Retina (tissue), 1 donor: ENCODE measurements at regions not wholly inside any gene's neighbourhood (a gene's known extent, or its start where the extent isn't known, plus 50 kb on each side); places are given as distances from the start of the nearest gene placed in this dataset.
"Not testable (repeated sequence)": the region's sequence is repeated elsewhere in the genome, so short reads cannot be mapped to it uniquely, and the experiment has no call there.

Experiments used
- DNase-seq: peaks from one replicate; pipeline ENCODE4 v3.0.0-alpha.2; 2016

DNA sequence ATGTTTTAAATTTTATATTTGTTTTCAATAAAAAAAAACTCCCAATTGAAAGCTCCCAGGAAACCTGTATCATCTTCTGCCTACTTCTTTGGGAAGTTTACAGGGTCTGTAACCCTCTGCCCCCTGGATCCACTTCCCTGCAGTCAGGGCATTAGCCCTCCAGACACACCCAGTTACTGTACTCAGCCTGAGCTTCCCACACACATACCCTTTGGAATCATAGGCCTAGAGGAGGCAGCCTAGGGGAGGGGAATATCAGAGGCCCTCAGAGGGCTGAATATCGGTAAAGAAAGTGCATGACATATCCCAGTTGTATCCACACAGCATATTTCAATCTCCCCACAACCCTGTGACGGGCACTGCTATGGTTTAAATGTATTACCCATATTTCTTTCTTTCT, 56.2 kb upstream of the TFPI start:
- not testable (repeated sequence) for DNase-seq

DNA sequence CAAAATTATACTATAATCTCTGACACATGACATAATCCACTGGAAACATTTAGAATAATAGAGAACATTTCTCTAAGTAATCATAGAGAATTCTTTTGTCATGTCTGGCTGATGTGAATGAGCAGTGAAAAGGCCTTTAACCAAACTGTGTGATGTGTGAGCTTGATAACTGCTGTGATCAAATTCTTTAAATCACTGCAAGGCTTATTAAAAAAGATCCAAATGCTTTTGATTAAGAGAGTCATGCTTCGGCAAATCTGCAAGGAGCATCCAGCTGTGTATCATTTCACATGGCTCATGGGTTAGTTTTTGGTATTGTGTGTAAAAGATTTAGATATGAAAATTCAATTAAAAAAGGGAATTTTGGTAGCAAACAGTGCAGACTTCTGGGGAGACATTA, 58.6 kb upstream of the TFPI start:
- no peak for DNase-seq

DNA sequence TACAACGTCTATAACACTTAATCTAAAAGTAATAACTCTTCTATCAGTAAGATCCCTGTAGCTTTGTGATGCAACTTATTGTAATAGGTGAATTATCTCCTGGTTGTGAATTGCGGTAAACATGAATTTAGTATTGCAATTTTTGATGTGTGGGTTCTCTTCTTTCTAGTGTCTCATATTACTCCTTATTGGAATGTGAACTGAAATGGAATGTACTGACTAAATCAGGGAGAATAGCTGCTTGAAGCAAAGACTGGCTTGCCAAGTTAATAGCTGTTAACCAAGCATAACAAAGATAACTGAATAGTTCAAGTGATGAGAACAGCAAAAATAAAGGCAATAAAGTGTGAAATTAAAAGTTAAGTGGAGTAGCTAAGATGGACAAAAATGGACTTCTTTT, 60.5 kb upstream of the TFPI start:
- DNase-seq: no peak

DNA sequence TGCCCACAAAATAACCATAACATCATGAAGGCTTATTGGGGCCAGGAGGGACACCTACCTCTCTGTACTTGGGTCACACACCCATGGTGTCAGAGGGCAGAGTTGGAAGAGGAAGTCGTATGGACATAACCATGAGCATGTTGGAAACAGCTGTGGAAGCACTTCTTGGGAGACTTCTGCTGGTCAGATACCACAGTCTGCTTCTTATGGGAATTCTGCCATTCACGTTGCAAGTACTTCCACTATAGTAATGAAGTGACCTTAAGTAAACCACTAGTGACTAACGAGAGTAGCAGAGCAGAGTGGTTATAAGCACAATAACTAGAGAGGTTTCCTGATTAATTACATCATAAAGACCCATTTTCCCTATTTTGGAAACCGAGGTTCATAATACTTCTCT, 61.1 kb upstream of the TFPI start:
- DNase-seq: no peak

DNA sequence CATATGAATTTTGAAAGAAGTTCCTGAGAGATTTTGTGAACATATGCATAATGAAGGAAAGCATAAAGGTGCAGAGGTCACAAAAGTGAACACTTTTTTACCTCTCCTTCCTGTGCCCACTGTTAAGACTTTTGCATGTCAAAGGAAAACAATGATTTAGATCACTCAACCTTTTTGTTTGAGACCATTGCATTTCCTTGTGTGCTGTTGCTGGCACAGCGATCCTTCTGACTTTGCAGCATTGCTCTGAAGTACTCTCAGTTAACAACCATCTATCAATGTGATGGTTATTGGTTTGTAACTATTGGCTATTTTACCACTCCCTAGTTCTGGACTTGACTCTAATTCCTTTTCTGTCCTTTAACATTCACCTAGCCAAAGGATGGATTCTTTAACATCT, 61.7 kb upstream of the TFPI start:
- DNase-seq: no peak

DNA sequence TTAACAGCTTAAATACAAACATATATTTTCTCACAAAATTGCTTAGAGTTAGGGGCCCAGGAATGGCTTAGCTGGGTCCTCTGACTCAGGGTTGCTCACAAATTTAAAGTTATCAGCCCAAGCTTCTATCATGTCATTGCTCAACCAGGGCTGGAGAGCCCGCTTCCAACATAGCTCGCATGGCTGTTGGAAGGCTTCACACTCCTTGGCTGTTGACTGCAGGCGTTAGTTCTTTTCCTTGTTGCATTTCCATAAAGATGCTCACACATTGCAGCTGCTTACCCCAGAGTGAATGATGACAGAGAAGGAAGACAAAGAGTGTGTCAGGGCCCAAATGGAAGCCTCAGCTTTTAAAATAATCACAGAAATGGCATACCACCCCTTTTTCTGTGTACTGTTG, 62.9 kb upstream of the TFPI start:
- peak; percentile 26 for DNase-seq

DNA sequence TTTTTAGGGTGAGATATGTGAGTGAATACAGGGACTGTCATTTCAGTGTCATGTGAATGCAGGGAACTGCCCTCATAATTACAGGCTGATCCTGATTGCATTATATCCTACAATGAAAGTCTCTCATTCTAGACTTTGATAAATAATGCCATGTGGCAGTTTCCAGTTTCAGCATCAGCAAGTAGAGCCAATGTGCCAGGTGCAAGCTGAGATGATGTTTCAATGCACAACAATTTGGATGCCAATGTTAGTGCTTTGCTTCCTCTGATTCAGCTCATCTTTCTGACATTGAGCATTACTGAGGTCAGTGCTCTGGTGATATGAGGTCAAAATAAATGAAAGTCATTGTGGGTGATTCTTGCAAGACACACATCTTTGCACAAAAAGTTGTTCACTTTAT, 63.7 kb upstream of the TFPI start:
- peak; percentile 40 for DNase-seq

DNA sequence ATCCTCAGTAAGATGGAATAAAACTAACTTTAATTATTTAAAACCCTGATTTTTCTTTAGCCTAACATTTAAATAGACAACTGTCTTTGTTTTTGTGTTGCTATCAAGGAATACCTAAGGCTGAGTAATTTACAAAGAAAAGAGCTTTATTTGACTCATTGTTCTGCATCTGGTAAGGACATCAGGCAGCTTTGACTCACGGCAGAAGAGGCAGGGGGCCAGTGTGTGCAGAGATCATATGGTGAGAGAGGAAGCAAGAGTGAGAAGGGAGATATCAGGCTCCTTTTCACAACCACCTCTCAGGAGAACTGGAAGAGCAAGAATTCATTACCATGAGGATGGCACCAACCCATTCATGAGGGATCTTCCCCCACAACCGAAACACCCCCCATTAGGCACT, 64.6 kb upstream of the TFPI start:
- DNase-seq: peak; percentile 37

DNA sequence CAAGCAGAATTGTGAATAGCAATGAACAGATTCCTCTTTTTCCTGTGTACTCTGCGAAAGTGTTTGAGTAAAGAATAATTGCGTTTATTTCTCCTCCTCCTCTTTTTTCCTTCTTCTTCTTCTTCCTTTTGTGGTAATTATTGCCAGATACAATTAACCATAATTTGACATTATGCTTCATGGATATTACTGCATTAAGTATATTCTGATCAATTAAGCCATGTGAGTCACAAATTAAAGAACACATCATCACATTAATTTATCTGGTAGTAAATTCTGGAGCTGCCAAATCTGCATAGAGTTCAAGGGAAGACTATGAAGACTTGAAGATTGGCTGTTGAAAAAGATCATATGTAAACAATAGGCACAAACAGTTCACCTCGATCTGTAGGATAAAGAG, 72.9 kb upstream of the TFPI start:
- no peak for DNase-seq

DNA sequence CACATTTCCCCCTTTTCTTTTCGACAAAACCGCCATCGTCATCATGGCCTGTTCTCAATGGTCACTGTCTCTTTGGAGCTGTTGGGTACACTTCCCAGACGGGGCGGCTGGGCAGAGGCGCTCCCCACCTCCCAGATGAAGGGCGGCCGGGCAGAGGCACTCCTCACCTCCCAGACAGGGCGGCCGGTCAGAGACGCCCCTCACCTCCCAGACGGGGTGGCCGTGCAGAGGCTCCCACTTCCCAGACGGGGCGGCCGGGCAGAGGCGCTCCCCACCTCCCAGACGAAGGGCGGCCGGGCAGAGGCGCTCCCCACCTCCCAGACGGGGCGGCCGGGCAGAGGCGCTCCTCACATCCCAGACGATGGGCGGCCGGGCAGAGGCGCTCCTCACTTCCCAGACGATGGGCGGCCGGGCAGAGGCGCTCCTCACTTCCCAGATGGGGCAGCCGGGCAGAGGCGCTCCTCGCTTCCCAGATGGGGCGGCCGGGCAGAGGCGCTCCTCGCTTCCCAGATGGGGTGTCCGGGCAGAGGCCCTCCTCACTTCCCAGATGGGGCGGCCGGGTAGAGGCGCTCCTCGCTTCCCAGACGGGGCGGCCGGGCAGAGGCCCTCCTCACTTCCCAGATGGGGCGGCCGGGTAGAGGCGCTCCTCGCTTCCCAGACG, 82.6 kb upstream of the TFPI start:
- not testable (repeated sequence) for DNase-seq

DNA sequence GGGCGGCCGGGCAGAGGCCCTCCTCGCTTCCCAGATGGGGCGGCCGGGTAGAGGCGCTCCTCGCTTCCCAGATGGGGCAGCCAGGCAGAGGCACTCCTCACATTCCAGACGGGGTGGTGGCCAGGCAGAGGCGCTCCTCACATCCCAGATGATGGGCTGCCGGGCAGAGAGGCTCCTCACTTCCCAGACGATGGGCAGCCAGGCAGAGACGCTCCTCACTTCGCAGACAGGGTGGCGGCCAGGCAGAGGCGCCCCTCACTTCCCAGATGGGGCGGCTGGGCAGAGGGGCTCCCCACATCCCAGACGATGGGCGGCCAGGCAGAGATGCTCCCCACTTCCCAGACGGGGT, 83.1 kb upstream of the TFPI start:
- not testable (repeated sequence) for DNase-seq

DNA sequence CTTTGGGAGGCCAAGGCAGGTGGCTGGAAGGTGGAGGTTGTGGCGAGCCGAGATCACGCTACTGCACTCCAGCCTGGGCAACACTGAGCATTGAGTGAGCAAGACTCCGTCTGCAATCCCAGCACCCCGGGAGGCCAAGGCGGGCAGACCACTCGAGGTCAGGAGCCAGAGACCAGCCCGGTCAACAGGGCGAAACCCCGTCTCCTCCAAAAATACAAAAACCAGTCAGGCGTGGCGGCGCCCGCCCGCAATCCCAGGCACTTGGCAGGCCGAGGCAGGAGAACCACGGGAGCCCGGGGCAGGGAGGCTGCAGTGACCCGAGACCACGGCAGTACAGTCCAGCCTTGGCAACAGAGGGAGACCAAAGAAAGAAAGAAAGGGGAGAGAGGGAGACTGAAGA, 83.5 kb upstream of the TFPI start:
- DNase-seq: not testable (repeated sequence)

DNA sequence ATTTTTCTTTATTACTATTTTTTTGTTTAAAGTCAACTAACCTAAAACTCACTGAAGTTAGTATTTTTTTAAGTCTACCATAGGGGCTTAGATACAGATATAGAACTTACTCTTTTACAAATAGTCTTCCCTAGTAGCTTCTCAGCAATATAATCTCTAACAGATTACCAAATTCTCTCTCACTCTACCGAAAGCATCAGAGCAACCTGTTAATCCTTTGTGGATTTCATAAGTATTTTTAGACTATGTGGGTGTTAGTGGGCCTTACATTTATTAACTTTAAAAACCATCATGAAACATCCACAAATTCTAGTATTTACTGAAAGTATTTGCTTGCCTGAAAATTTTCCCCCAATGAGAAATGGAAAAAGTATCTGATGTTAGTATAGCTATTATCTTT, 84.6 kb upstream of the TFPI start:
- no peak for DNase-seq

DNA sequence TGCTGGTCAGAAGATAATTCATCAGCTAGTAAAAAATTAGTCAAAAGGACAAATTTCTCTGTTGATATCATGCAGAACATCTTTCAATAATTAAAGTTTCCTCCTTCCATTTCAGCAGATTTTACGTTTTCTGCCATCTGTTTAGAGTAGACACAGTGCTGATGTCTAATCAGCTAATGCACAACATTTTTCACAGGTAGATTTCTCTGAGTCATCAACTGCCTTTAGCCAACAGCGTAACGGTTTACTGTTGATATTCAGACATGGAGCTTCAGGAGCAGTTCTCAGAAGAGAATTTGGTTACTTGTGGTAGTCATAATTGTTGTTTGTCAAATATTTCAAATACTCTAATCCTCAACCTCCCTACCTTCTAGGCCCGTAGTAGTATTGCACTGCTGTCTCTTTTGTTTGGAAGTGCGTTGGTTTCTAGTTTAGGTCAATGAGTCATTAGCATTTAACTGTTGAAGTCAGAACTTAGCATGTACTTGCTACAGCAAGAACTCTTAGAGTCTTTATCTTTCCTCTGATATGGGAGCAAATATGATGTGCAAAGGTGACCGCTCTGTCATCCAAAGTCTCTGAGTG, 86.8 kb upstream of the TFPI start:
- no peak for DNase-seq

DNA sequence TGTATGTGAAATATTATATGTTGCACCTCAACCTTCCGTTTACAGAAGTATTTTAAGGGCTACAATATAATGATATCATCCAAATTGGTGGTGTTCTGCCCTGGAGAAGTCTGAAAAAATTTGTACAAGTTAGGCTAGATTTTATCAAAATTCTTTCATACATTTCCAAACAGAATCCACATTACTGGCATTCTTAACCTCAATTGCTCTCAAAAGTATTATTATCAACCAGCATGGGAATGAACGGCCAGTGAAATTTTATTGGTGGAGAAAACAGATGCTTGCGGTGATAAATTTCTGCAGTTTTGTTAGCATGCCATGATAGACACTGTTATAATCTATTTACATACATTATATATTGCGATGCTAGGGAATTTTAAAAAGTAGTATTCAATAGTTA, 88.3 kb upstream of the TFPI start:
- no peak for DNase-seq

DNA sequence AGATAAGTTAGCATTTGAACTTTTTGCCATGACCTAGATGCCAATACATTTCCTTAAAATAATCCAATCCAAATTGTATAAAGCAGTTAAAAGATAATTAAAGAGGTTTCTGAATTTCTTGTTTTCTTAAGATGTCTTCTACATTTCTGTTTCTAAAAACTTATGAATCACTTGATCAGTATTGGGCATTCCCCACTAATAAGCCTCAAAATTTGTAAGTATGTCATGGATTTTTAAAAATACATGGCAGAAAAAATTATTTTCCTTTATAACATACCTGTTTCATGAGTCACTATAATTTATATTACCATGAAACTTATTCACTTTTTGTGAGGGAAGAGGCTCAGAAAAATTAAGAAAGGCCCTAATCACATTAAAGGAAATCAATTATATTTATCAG, 90.3 kb upstream of the TFPI start:
- DNase-seq: no peak

DNA sequence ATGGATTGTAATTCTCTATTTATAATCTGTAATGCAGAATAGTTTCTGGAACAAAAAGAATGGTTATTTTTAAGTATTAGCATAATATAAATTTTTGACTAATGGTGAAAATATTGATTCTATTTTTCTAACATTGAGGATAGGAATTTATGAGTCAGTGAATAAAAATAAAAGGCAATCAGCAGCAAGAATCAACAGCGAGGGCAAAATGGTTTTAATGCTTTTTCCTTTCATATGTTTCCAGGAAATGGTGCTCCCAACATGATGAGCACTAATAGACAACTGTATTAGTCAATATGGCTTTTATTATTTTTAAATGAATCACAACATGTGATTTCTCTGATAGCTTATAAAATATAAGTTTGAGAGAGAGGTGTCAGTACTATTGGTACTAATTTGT, 90.7 kb upstream of the TFPI start:
- DNase-seq: no peak

DNA sequence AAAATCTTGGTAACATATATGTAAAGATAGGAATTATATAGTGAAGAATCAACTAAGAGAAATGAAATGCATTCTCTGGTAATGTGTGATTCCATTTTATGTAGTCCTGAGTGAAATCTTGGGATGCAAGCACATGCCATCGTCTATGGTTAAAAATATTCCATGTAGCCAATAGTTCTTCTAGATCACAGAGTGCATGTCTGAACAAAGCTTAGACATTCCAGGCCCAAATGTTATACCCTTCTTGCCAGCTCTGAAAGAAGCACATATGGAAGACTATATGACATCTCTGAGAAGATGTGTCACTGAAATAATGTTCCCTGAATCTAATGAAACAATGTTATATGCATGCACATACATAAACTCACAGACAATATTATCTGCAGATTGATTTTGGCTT, 92.3 kb upstream of the TFPI start:
- DNase-seq: no peak

DNA sequence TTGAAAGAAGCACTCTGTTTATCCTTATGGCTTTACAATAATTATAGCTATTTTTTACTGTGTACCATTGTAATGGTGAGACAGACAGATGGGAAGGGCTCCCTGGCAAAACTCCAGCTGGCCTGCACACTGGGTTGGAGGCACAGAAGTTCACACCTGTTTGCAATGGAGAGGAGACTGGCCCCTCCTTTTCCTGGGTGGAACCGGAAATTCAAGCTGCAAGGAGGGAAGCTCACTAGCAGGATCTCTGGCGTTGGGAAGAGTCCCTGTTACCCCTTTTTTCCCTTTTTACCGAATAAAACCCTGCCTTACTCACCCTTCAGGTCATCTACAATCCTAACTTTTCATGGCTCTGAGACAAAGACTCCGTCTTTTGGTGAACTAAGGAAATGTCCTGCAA, 100.3 kb upstream of the TFPI start:
- DNase-seq: no peak

DNA sequence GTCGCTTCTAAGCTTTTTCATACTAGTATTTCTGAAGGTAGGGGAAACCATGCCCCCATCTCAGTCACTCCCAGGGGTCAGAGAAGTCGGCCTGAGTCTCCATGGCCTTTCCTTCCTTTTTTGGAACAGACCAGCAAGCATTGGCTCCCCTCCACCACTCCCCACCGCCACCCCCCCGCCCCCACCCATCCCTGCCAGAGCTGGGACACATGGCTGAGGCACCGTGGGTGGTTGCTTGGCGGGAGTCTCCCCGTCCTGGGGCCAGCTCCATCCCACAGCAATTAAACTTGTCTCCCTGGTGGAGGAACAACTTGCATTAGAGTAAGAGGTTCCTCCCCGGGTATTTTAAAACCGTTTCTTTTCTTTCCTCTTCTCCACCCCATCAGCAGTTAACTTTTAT, 100.8 kb upstream of the TFPI start:
- no peak for DNase-seq

DNA sequence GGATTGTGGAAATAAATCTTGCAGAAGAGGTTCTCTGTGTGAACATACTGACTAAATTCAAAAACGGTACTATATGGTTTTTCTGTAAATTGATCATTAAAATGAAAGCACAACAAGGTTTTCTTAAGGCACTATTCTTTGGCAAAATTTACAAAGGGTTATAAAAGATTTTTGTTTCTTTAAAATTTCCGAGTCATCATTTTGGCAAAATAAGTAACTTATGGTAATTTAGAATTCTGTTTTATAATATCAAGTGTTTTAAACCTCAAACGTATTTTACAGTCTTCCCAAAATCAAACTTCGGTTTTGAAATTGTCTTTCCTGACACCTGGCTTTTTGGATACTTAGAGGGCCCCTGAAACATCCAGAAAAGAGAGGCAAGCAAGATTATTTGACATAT, 101.9 kb upstream of the TFPI start:
- no peak for DNase-seq

DNA sequence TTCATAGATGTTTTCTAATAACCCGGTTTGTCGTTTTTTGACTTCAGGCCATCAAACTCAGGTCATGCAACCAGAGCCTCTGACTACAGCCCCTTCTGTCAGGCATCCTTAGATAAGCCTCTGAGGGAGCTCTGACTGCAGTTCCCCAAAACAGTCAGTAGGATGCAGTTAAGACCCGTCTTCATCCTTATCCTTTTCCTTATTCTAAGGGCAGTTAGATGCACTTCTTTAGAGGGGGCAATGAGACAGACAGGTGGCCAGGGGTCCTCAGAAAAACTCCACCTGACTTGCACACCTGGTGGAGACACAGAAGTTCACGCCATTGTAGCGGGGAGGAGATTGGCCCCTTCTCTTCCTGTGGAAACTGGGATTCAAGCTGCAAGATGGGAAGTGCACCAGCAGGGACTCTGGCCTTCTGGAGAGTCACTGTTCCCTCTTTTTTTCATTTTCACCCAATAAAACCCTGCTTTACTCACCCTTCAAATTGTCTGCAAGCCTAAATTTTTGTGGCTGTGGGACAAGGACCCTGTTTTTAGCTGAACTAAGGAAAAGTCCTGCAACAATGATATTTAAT, 104.8 kb upstream of the TFPI start:
- DNase-seq: no peak

DNA sequence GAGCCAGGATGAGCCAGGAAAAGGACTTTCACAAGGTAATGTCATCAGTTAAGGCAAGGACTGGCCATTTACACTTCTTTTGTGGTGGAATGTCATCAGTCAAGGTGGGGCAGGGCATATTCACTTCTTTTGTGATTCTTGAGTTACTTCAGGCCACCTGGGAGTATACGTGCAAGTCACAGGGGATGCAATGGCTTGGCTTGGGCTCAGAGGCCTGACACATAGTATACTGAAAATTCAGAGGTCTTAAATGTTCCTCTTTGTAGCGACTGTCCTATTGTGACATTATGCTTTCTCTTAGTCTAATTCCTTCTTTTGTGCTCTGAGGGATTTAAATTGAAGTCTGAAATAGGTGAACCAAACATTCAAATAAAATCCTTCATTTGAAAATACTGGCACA, 121.8 kb upstream of the TFPI start:
- DNase-seq: not testable (repeated sequence)

DNA sequence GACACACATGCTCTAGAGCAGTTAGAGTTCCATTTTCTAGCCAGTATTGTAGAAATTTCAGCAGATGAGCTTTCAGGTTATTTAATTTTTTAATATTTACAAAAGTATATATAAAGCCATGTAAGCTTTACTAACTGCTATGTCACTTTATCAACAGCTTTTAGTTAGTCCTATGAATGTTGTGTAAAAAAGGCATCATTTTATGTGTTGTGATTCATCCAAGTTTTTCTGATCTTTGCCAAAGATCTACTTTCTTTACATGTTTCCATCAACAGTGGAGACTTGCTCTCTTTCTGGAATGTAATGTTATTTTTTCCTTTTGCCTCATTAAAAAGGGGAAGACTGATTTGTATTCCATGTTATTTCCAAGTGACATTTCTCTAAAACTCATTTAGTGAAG, 125.2 kb upstream of the TFPI start:
- DNase-seq: no peak

DNA sequence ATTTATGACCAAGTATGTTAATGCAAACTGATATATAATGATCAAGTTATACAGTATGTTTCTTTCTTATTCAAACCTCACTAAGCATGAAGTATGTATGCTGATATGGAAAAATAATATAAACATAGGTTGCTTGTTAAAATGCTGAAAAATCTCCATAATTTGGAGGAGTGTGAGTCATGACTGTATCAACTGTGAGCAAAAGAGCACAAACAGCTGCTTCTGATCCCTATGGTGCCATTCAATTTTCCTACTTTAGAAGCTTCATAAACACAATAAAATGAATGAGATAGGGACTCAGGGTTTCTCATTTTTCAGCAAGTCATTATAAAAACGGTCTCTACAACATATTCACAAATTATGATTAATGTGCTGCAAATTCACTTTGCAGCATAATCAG, 129.9 kb upstream of the TFPI start:
- no peak for DNase-seq
